HG02763 (cell line): ENCODE measurements at regions not wholly inside any gene's neighbourhood (a gene's known extent, or its start where the extent isn't known, plus 50 kb on each side); places are given as distances from the start of the nearest gene placed in this dataset.
A peak's percentile ranks its signal among the peaks of the same experiment; 100 is the strongest.

Experiments used
- ATAC-seq: cut with Tn5 transposase; IDR thresholded peaks from one replicate; pipeline ENCODE4 v1.9.1; 2021; ENCODE audit warnings: mild to moderate bottlenecking, moderate library complexity; ENCODE audit not compliant: unreplicated experiment

- ATAC-seq, result no peak
Observed at GRCh38 chr4:30281986-30282385, 438.2 kb upstream of the PCDH7 start.

GRCh38 chr4:30283336-30283735 is 436.8 kb upstream of the PCDH7 start:
- no peak for ATAC-seq

- ATAC-seq, result no peak
Observed at GRCh38 chr4:30294295-30294694, 425.9 kb upstream of the PCDH7 start.

GRCh38 chr4:30295652-30296051 is 424.5 kb upstream of the PCDH7 start:
- no peak for ATAC-seq

GRCh38 chr4:30314001-30314400 is 406.2 kb upstream of the PCDH7 start:
- no peak for ATAC-seq

- no peak for ATAC-seq
Observed at GRCh38 chr4:30330894-30331652, 389.1 kb upstream of the PCDH7 start.

- no peak for ATAC-seq
Observed at GRCh38 chr4:30341731-30342130, 378.4 kb upstream of the PCDH7 start.

- ATAC-seq, result no peak
Observed at GRCh38 chr4:30350288-30350687, 369.9 kb upstream of the PCDH7 start.

- no peak for ATAC-seq
Observed at GRCh38 chr4:30354605-30355004, 365.6 kb upstream of the PCDH7 start.

GRCh38 chr4:30362436-30362835 is 357.7 kb upstream of the PCDH7 start:
- no peak for ATAC-seq

GRCh38 chr4:30370105-30370504 is 350.1 kb upstream of the PCDH7 start:
- ATAC-seq, result no peak

GRCh38 chr4:30380404-30380998 is 339.7 kb upstream of the PCDH7 start:
- ATAC-seq, result peak; percentile 71

- no peak for ATAC-seq
Observed at GRCh38 chr4:30385650-30386049, 334.5 kb upstream of the PCDH7 start.

- no peak for ATAC-seq
Observed at GRCh38 chr4:30386266-30386895, 333.8 kb upstream of the PCDH7 start.

GRCh38 chr4:30395902-30396301 is 324.3 kb upstream of the PCDH7 start:
- no peak for ATAC-seq

- no peak for ATAC-seq
Observed at GRCh38 chr4:30396772-30397475, 323.2 kb upstream of the PCDH7 start.

GRCh38 chr4:30399476-30399875 is 320.7 kb upstream of the PCDH7 start:
- ATAC-seq, result no peak

GRCh38 chr4:30402276-30402675 is 317.9 kb upstream of the PCDH7 start:
- no peak for ATAC-seq

GRCh38 chr4:30413915-30414314 is 306.3 kb upstream of the PCDH7 start:
- no peak for ATAC-seq

GRCh38 chr4:30416547-30416946 is 303.6 kb upstream of the PCDH7 start:
- no peak for ATAC-seq

GRCh38 chr4:30427932-30428331 is 292.2 kb upstream of the PCDH7 start:
- no peak for ATAC-seq
